ENCODE measurements at regions not wholly inside any gene's neighbourhood (a gene's known extent, or its start where the extent isn't known, plus 50 kb on each side); places are given as distances from the start of the nearest gene placed in this dataset.
A peak's percentile ranks its signal among the peaks of the same experiment; 100 is the strongest.

- ChIA-PET CTCF (no interaction called here), POLR2A (interaction anchor here (0.6 kb wide), 2 partner anchors 27 to 606 kb away, joined by 3 to 4 read pairs; no protein-coding TSS in a partner anchor)
- Mint-ChIP-seq H3K27ac (ENCODE audit: low read depth, unreplicated experiment) (peak overlapping the region; percentile 32), H3K4me1 (ENCODE audit: insufficient read depth, unreplicated experiment) (peaks cover 12% of the 10 kb centered on the region), H3K27me3 (ENCODE audit: insufficient read depth, unreplicated experiment) (no peaks in the 10 kb centered on the region), H3K36me3 (ENCODE audit: insufficient read depth, unreplicated experiment) (peaks cover 7% of the 10 kb centered on the region), H3K9me3 (ENCODE audit: unreplicated experiment) (no peaks in the 10 kb centered on the region), H3K4me3 (ENCODE audit: unreplicated experiment) (no peak overlapping the region)
- no TSS peak for BruUV-seq (replicated peaks)
- TF ChIP-seq CTCF (IDR thresholded peaks at IDR 0.05; ENCODE audit: unreplicated experiment): no peak
- peak; percentile 68 for DNase-seq (ENCODE audit: unreplicated experiment)
- intact Hi-C loops (cut with micrococcal nuclease): no loop called here
Measured at GRCh38 chr6:153436351-153436750, 305.3 kb upstream of the RGS17 start.

- BruUV-seq (replicated peaks): no TSS peak
- ChIA-PET POLR2A (interaction anchor here (0.6 kb wide), 1 partner anchor 27 kb away, joined by 3 read pairs; no protein-coding TSS in a partner anchor), CTCF (interaction anchor here (1.1 kb wide), 1 partner anchor 12 kb away, joined by 3 read pairs; no protein-coding TSS in a partner anchor)
- DNase-seq (ENCODE audit: unreplicated experiment): peak; percentile 33
- no peaks in the 10 kb centered on the region for H3K9me3 Mint-ChIP-seq (ENCODE audit: unreplicated experiment)
- H3K36me3 Mint-ChIP-seq (ENCODE audit: insufficient read depth, unreplicated experiment): peaks cover 7% of the 10 kb centered on the region
- H3K27me3 Mint-ChIP-seq (ENCODE audit: insufficient read depth, unreplicated experiment): no peaks in the 10 kb centered on the region
- H3K4me3 Mint-ChIP-seq (ENCODE audit: unreplicated experiment): no peak overlapping the region
- peaks cover 12% of the 10 kb centered on the region for H3K4me1 Mint-ChIP-seq (ENCODE audit: insufficient read depth, unreplicated experiment)
- H3K27ac Mint-ChIP-seq (ENCODE audit: low read depth, unreplicated experiment): peak overlapping the region; percentile 32
- intact Hi-C loops (cut with micrococcal nuclease): no loop called here
- TF ChIP-seq CTCF (IDR thresholded peaks at IDR 0.05; ENCODE audit: unreplicated experiment): no peak
Measured at GRCh38 chr6:153435787-153436186, 304.7 kb upstream of the RGS17 start.

- no peak overlapping the region for H3K27ac Mint-ChIP-seq (ENCODE audit: low read depth, unreplicated experiment)
- intact Hi-C loops (cut with micrococcal nuclease): no loop called here
- ChIA-PET CTCF (interaction anchor here (0.7 kb wide), 1 partner anchor 546 kb away, joined by 3 read pairs; no protein-coding TSS in a partner anchor), POLR2A (interaction anchor here (0.6 kb wide), 1 partner anchor 108 kb away, joined by 3 read pairs; no protein-coding TSS in a partner anchor)
- H3K36me3 Mint-ChIP-seq (ENCODE audit: insufficient read depth, unreplicated experiment): peaks cover 6% of the 10 kb centered on the region
- H3K4me1 Mint-ChIP-seq (ENCODE audit: insufficient read depth, unreplicated experiment): peaks cover 9% of the 10 kb centered on the region
- no TSS peak for BruUV-seq (replicated peaks)
- no peaks in the 10 kb centered on the region for H3K27me3 Mint-ChIP-seq (ENCODE audit: insufficient read depth, unreplicated experiment)
- H3K9me3 Mint-ChIP-seq (ENCODE audit: unreplicated experiment): no peaks in the 10 kb centered on the region
- H3K4me3 Mint-ChIP-seq (ENCODE audit: unreplicated experiment): no peak overlapping the region
- no peak for DNase-seq (ENCODE audit: unreplicated experiment)
- no peak for TF ChIP-seq CTCF (IDR thresholded peaks at IDR 0.05; ENCODE audit: unreplicated experiment)
Measured at GRCh38 chr6:153425536-153425935, 294.5 kb upstream of the RGS17 start.

- H3K36me3 Mint-ChIP-seq (ENCODE audit: insufficient read depth, unreplicated experiment): peaks cover 6% of the 10 kb centered on the region
- intact Hi-C loops (cut with micrococcal nuclease): no loop called here
- POLR2A ChIA-PET: no interaction called here
- BruUV-seq (replicated peaks): no TSS peak
- H3K9me3 Mint-ChIP-seq (ENCODE audit: unreplicated experiment): no peaks in the 10 kb centered on the region
- H3K4me3 Mint-ChIP-seq (ENCODE audit: unreplicated experiment): no peak overlapping the region
- no peak for TF ChIP-seq CTCF (IDR thresholded peaks at IDR 0.05; ENCODE audit: unreplicated experiment)
- no peak overlapping the region for H3K27ac Mint-ChIP-seq (ENCODE audit: low read depth, unreplicated experiment)
- no peak for DNase-seq (ENCODE audit: unreplicated experiment)
- peaks cover 9% of the 10 kb centered on the region for H3K4me1 Mint-ChIP-seq (ENCODE audit: insufficient read depth, unreplicated experiment)
- CTCF ChIA-PET: no interaction called here
- no peaks in the 10 kb centered on the region for H3K27me3 Mint-ChIP-seq (ENCODE audit: insufficient read depth, unreplicated experiment)
Measured at GRCh38 chr6:153424719-153425400, 293.8 kb upstream of the RGS17 start.

Data from MCF 10A (cell line).